NCI-H526 (cell line): ENCODE measurements at regions not wholly inside any gene's neighbourhood (a gene's known extent, or its start where the extent isn't known, plus 50 kb on each side); places are given as distances from the start of the nearest gene placed in this dataset.

Experiments
- DNase-seq, 2 experiments: peaks; one replicate each; lab custom pipeline; 2025; lab: John Stamatoyannopoulos, UW

- no peak for DNase-seq
Observed at GRCh38 chr10:125401462-125401861, 241.1 kb upstream of the CTBP2 start.

DNA sequence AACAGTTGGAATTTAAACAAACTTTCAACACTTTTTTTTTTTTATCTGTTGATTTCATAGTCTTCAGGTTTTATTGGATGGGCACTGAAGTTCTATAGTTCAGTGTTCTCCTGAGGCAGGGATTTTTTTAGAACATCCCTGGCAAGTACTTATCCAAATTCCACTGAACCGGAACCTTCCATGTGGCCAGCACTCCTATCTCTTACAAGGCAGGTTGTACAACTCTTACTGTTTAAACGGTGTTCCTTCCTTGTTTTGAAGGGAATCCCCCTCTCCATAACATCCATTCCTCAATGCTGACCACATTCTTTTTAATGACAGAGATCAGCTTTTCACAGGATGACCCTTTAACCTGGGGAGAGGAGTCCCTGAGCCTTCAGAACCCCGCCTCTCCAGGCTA lies 238.9 kb upstream of the CTBP2 start:
- no peak for DNase-seq

DNA sequence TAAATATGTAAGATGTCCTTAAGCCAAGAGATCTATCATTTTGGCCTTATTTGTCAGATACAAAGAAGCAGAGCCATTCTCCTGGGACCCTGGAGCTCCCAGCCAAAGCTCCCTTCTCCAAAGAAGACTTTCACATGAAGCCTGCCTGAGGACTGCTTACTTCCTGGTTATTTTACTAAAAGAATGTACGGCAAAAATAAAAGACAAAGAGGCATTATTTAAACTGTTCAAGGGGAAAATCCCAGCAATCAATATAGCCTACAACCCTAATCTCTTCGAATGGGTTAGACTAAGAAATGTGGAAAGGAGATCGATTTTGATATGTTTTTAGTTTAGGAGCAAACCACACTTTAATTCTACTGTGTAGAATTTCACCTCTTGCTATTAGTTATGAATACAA lies 237.9 kb upstream of the CTBP2 start:
- no peak for DNase-seq

DNA sequence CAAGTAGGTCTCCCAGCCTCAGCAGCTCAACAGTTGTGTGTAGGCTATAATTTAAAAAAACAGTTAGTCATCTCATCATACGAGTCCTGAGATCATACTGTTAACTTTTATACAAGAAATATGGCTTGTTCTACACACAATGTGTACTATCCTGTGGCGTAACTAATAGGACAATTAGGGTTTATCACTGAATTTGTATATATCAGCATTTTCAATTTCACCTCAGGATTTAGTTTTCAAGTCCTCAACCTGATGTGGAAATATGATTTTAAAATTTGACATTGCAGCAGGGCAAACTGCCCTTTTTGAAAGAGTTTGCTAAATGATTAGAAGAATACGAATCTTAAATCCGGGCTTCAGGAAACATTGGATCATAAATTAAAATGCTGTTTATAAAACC lies 237.2 kb upstream of the CTBP2 start:
- DNase-seq: no peak

DNA sequence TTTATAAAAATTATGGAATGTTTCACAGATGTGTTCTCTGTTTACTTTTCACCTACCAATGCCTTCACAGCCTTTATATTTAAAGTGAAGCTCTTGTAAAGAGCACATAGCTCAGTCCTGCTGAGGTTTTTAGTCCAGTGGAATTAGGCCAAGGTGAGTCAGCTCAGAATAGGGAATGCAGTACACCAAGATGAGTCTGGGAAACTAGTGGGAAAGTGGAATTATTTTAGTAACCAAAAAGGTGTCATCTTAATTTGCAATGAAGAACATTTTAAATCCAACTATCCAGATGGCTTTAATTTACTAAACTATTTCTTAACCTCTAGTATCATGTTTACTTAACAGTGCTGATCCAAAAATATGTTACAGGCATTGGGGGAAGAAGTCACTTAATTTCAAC lies 236.3 kb upstream of the CTBP2 start:
- DNase-seq: no peak

DNA sequence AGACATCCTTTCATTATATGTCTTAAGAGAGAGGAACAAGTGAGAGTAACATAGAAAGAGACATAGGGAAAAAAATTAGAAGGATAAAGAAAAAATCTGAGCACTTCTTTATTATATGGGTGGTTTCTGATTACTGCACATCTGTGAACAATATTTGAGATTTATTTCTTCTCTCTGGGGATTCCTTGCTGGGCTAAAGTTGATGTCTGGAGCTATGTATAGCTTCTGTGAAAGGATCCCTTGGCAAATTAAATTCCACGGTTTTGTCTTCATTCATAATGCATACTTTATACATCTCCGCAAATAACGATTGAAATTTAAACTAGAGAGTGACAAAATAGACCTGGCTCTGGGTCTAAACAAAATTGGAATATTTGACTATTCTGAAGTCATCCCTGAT lies 232.2 kb upstream of the CTBP2 start:
- DNase-seq: no peak

- DNase-seq: no peak
Observed at GRCh38 chr10:125392154-125392553, 231.8 kb upstream of the CTBP2 start.

- no peak for DNase-seq
Observed at GRCh38 chr10:125389648-125390047, 229.3 kb upstream of the CTBP2 start.

DNA sequence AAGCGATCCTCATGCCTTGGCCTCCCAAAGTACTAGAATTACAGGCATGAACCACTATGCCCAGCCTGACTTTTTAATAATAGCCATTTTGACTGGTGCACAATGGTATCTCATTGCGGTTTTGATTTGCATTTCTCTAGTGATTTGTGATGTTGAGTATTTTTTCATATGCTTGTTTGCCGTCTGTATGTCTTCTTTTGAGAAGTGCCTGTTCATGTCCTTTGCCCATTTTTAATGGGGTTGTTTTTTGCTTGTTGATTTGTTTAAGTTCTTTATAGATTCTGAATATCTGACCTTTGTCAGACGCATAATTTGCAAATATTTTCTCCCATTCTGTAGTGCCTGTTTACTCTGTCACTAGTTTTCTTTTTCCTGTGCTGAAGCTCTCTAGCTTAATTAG lies 219.2 kb upstream of the CTBP2 start:
- DNase-seq: no peak

- no peak for DNase-seq
Observed at GRCh38 chr10:125377368-125377767, 217.0 kb upstream of the CTBP2 start.

DNA sequence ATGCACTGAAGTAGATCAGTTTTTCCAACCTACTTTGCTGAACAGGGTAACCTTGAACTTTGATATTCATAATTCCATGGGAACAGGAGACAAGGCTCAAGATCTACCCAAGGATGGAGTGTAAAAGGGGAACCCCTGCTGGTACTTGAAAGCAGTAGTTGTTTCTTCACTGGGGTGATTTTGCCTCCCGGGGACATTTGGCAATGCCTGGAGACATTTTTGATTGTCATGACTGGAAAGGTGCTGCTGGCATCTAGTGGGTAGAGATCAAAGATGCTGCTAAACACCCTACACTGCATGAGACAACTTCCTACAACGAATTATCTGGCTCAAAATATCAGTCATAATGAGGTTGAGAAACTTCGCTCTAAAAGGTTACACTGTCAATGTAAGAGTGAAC lies 214.8 kb upstream of the CTBP2 start:
- peak in 1 of 2 experiments; percentile 46 for DNase-seq

DNA sequence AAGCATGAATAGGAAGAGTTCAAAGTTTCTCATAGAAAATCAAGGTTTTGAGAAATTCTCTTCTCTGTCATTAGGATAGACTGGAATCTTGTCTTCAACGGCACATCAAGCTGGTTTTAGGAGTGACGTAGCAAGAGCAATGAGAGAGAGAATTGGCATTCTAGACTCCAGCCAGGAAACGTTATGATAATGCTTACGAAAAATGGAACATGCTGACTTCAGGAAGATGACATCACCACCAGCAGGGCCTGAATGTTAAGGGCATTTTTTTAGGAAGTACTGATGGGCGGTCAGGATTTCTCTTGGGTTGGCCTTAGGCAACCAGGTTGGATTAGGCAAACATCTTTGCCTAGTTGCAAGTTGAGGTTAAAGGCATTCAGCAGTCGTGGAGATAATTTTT lies 213.2 kb upstream of the CTBP2 start:
- DNase-seq: no peak

GRCh38 chr10:125370578-125370977 lies 210.2 kb upstream of the CTBP2 start:
- DNase-seq: peak; percentile 3 to 42

GRCh38 chr10:125369382-125370326 lies 209.3 kb upstream of the CTBP2 start:
- no peak for DNase-seq

DNA sequence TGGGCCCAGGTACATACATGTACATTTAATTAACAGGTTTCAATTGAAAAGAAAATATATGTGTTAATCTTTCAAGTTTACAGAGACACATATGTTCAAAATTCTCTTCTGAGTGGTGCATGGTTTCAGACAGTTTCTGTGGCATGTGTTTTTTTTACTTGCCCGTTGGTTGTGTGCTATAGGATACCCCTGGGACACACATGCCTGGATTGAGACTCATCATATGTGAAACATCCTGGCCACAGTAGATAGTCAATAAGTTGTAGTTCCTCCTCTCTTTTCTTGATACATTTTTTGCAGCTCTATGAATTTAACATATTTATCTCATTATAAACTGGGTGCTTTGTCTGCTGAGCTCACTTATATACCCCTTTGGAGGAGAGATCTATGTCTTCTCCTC lies 207.8 kb upstream of the CTBP2 start:
- no peak for DNase-seq

DNA sequence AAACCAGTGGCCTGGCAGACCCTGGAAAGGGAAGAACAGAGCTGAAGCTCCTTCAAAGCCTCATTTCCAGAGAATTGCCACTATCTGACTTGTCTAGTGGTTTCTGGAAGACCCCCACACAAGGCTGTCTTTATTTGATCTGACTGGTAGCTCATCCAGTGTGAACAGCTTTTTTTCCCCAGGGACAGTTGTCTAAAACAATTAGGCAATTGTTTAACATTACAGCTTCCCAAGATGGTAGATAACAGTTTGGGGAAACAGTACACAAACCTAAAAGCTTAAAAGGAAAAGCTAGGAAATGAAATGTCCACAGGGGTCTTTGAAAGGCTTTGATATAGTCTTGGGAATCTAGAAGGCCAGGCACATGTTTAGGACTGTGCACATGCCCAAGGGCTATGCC lies 203.4 kb upstream of the CTBP2 start:
- DNase-seq: no peak

DNA sequence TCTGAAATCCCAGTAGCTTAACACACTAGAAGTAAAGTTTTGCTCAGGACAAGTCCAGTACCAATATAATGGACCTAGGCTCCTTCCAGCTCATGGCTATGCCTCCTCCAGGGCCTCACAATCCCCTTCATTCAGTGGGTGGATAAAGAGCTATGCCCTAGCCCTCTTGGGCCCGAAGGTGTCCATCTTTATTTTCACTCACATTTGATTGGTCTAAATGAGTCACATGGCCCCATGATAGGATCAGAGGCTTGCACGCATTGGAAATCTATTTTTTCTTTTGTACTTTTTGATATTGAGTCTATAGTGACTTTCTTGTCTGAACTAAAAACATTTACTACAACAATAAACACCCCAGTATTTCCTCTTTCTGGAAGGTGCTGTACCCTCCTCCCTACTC lies 202.6 kb upstream of the CTBP2 start:
- DNase-seq: no peak

DNA sequence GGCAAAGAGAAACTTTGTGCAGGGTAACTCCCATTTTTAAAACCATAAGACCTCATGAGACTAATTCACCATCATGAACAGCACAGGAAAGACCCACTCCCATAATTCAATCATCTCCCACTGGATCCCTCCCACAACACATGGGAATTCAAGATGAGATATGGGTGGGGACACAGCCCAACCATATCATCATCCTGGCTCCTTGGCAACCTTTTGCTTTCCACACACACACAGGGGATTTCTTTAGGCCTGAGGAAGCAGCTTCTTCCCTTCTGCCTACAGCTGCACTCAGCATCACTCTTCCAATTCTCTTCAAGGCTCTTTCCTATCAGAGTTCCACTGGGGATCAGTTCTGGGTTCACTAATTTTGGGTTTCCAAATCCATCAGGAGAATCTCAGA lies 199.0 kb upstream of the CTBP2 start:
- no peak for DNase-seq

DNA sequence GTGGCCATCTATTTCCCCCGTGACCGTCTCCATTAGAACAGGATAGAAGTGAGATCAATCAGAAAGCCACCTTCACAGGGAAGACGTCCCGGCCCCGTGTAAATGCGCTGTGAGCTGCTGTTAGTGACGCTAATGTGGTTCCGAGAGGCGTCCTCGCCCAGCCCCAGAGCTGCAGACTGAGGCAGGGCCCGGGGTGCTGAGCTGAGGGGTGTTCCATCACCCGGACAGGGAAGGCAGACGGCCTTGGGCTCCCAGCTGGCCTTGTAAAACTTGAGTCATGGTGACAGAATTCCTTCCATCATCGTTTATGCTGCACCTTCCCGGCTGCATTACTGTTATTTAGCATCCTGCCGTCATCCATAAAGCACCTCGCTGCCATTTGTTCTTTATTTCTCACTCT lies 195.3 kb upstream of the CTBP2 start:
- DNase-seq: no peak

DNA sequence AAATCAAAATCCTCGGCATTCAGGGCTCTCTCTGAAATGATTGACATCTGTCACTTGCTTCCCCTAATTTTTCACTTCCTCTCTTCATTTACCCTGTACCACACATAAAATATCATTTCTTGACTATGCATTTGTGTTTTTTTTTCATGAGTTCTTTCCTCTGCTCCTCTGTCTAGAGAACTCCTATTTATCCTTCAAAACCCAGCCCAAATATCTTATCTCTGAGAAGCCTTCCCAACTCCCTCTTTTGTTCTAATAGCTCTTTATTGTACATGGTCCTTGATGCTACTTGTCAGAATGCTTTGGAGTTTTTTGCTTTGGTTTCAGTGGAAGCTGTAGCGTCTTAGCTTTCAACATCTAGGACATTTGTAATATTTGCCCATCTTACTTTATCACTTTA lies 190.2 kb upstream of the CTBP2 start:
- no peak for DNase-seq

- DNase-seq: no peak
Observed at GRCh38 chr10:125348536-125348935, 188.2 kb upstream of the CTBP2 start.

GRCh38 chr10:125344573-125345171 lies 184.3 kb upstream of the CTBP2 start:
- peak; percentile 34 to 52 for DNase-seq

- DNase-seq: no peak
Observed at GRCh38 chr10:125343983-125344382, 183.6 kb upstream of the CTBP2 start.
